ENCODE measurements at regions not wholly inside any gene's neighbourhood (a gene's known extent, or its start where the extent isn't known, plus 50 kb on each side); places are given as distances from the start of the nearest gene placed in this dataset.
A peak's percentile ranks its signal among the peaks of the same experiment; 100 is the strongest.
"Not testable (repeated sequence)": the region's sequence is repeated elsewhere in the genome, so short reads cannot be mapped to it uniquely, and the experiment has no call there.

- DNase-seq (ENCODE audit: low spot score), result no peak
Measured at GRCh38 chr7:46625032-46625431, 704.0 kb upstream of the IGFBP3 start.

DNA sequence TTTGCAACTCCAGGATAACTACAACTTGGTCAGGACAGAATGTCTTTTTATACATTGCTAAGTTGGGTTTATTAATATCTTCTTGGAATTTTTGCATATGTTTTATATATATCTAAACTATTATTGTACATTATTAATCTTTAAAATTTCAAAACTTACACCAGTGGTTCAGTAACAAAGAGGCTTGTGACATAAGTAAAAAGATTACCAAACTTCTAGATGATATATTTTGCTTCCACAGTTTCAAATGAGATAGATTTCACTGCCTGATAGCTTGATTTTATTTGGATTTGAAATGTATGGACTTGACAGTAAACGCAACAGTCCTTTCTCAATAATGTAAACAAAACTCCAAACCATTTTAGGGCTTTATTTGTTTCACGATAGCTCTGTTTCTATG lies 701.2 kb upstream of the IGFBP3 start:
- no peak for DNase-seq (ENCODE audit: low spot score)

DNA sequence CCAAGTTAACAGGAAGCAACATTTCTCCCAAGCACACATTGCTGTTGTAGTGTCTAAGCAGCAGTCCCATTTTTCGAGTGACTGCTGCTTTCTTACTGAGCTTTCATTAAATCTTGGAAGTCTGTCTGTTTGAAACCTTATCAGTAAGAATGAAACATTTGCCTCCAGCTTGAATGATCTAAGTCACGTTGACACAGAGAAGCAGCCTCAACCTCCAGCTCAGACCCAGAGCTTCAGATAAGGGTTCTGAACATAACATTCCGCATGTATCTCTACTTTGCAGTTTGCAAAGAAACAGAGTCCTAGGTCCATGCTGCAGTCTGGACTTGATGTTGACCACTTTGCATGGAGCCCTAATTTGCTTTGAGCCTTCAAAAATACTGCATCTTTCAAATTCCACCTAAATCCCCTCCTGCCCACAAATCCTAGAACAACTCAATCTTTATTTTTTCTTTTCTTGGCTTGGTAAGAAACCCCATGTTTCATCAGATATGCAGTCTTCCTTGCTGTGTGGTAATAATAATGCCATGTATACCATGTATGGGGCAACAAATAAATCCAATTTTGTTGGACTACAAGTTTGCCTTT lies 698.7 kb upstream of the IGFBP3 start:
- no peak for DNase-seq (ENCODE audit: low spot score)

DNA sequence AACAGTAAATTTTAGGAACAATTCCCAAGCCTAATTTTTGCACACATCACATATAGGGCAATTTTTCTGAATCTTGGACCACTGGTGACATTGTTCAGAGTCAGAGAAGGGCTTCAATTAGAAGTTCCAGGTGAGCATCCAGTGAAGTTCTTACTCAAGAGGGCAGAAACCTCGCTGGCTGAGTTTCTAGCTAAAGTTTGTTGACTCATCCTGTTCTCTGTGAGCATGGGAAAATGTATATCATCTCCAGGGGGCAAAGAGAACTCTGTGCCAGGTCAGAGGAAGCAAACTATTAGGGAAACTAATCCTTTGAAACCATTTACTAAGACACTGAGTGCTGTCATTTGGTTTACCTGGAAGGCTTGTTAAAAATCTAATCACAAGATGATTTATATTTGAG lies 695.6 kb upstream of the IGFBP3 start:
- no peak for DNase-seq (ENCODE audit: low spot score)

- DNase-seq (ENCODE audit: low spot score), result no peak
Measured at GRCh38 chr7:46613551-46613950, 692.5 kb upstream of the IGFBP3 start.

DNA sequence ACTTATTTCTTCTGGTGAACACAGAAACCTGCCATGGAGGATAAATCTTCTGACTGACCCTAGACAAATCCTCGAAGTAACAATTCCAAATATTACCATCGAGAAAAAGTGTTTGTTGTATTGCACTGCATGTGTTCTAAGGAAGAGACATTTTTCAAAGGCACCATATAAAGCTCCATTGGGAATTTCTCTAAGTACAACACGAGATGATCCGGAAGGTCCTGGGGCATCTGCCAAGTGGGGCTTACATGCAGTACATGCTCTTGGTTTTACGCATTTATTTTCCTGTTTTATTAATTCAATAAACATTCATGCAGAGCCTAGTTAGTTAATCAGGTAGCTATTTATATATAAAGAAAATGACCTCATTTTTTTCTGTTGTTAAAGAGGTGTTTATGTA lies 692.0 kb upstream of the IGFBP3 start:
- DNase-seq (ENCODE audit: low spot score), result no peak

DNA sequence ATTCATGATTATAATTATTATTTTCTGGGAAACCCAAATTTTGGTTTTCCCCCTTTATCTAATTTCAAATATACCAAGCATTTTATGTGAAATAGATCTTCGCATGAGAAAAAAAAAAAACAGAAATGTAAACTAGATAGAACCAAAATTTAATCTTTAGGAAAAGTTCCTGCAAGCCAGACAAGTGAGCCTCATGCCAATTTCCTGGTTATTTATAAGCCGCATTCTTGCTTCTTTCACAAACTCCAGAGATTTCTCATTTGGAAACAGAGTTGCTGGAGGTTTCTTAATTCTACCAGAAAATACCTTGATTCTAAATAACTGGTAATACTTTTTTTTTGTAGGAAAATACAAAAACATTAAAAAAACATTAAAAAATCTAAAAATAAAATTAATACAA lies 690.4 kb upstream of the IGFBP3 start:
- DNase-seq (ENCODE audit: low spot score), result no peak

- no peak for DNase-seq (ENCODE audit: low spot score)
Measured at GRCh38 chr7:46610746-46611145, 689.7 kb upstream of the IGFBP3 start.

GRCh38 chr7:46607176-46607575 lies 686.1 kb upstream of the IGFBP3 start:
- DNase-seq (ENCODE audit: low spot score), result no peak

DNA sequence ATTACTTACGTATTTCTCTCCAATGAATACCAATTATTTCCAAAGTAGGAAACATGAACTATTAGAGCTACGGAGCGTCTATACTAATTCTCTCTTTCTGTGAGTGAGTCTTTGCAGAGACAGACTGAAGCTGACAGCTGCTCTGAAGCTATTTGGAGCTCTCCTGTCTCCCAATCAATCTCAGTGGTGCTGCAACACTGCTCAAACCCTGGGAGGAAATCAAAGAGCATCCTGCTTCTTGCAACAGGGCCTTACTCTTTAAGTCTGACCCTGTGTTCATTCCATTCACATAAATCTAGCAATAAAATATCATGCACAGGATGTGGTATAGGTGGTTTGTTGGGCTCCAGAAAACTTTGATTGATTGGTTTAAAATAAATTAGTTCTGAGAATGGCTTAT lies 685.7 kb upstream of the IGFBP3 start:
- no peak for DNase-seq (ENCODE audit: low spot score)

DNA sequence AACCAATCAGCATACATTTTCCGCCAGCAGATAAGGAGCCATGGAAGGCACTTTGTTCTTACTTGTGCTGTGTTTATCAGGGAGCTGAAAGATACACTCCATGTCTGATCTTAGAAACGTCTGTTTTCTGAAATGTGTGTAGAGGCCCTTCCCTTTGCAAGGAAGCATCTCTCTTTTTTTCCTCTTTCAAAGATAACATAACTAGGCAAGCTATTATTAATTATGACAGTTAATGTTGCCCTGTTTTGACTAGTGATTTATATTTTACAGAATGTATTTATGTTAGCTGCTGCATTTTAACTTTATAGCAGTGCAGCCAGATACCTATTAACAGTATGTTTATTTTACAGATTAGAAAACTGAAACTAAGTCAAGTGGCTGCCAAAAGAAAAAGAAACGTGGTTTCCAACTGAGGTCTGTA lies 683.2 kb upstream of the IGFBP3 start:
- no peak for DNase-seq (ENCODE audit: low spot score)

DNA sequence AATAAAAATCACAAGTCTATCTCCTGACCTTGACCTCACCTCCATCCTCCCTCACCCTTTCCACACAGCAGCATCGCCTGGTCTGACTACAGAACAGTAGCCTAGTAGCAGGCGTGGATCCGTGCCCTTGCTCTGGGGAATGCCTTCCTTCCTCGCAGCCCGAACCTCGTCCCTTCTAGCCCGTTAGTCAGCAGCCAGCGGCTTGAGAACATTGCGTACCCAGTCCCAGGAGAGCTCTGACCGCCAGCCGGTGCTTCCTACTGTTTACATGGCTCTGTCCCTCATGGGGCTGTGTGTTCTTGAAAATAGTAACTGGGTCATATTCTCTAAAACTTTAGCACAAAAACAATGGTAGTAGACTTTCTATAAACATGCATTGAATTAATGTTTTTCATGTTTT lies 682.7 kb upstream of the IGFBP3 start:
- peak; percentile 87 for DNase-seq (ENCODE audit: low spot score)

DNA sequence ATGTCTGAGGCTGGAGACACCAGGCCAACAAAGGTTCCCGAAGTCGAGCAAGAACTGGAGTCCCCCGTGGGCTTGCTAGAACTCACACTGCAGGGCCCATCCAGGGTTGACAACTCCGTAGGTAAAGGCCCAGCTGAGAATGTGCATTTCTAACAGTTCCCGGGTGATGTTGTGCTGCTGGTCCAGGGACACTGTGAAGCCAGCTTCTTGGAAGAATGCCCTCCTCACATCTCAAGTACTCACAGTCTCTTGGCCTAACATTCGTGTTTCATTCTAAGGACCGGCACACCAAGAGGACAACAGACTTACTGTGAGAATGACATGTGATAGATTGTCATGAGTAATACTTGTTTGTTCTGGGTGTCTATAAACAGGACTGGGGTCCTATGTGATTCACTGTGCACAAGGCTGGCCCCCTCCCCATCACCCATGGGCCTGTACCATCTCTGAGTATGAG lies 682.3 kb upstream of the IGFBP3 start:
- DNase-seq (ENCODE audit: low spot score), result no peak

DNA sequence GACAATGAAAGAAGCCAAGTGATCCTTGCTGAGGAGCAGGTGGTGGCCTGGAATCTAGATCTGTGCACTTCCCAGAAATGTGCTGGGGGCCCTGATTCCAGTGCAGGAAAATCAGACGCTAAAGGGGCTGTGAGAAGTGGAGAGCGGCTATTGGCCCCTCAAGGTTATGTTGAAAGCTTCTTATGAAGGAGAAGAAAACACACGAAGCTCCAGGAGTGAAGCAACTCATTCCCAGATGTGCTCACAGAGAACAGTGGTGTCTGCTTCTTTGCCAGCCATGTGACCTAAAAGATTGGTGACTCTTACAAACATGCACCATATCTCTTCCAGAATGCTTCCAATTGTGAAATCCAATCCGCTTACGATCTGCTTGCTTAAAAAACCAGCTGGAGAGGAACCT lies 679.3 kb upstream of the IGFBP3 start:
- DNase-seq (ENCODE audit: low spot score), result peak; percentile 62

GRCh38 chr7:46594831-46595230 lies 673.8 kb upstream of the IGFBP3 start:
- DNase-seq (ENCODE audit: low spot score), result not testable (repeated sequence)

DNA sequence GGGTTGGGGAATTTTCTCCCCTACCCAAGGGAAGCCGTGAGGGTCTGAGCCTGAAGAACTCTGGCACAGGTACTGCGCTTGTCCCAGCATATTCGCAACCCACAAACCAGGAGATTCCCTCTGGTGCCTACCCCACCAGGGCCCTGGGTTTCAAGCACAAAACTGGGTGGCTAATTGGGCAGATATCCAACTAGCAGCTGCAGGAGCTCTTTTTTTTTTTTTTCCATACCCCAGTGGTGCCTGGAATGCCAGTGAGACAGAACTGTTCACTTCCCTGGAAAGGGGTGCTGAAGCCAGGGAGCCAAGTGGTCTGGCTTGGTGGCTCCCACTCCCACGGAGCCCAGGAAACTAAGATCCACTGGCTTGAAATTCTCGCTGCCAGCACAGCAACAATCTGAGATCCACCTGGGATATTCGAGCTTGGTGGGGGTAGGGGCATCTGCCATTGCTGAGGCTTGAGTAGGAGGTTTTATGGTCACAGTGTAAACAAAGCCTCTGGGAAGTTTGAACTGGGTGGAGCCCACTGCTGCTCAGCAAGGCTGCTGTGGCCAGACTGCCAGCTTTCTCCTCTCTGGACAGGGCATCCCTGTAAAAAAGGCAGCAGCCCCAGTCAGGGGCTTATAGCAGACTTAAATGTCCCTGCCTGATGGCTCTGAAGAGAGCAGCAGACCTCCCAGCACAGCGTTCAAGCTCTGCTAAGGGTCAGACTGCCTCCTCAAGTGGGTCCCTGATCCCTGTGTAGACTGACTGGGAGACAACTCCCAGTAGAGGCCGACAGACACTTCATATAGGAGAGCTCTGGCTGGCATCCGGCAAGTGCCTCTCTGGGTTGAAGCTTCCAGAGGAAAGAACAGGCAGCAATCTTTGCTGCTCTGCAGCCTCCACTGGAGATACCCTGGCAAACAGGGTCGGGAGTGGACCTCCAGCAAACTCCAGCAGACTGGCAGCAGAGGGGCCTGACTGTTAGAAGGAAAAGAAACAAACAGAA lies 670.1 kb upstream of the IGFBP3 start:
- not testable (repeated sequence) for DNase-seq (ENCODE audit: low spot score)

DNA sequence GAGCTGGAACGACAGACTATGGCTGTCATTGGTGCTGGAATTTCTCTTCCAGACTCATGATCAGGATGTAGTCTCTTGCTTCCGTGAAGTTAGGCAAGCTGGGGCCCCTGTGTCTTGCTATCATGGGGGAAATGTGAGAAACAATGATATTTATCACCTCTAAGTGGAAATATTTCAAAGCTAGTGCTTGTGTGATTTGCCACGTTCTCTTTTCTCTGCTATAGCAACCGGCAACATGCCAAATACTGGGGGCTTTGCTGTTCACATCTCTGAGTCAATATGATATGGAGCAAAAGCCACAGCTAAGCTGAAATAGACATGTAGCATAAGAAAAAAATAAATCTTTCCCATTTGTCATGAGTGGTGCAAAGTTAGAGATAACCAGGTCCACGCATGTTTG lies 668.2 kb upstream of the IGFBP3 start:
- no peak for DNase-seq (ENCODE audit: low spot score)

GRCh38 chr7:46586406-46586805 lies 665.3 kb upstream of the IGFBP3 start:
- peak; percentile 20 for DNase-seq (ENCODE audit: low spot score)

DNA sequence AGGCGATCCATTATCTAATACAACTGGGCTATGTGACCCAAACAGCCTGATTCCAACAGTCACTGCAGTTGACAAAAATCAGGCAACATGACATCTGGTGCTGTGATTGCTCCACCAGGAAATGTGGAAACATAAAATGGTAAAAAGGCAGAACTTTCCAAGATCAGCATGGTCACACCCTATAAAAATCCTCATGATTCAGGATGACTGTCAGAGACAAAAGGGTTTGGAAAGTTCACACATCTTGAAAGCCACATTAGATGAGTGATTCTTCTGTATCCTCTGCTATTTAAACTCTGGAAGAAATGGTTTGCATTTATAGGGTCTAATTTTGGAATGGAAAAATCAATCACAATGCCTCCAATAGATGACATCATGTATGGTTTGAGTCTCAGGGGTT lies 662.6 kb upstream of the IGFBP3 start:
- DNase-seq (ENCODE audit: low spot score), result peak; percentile 71

DNA sequence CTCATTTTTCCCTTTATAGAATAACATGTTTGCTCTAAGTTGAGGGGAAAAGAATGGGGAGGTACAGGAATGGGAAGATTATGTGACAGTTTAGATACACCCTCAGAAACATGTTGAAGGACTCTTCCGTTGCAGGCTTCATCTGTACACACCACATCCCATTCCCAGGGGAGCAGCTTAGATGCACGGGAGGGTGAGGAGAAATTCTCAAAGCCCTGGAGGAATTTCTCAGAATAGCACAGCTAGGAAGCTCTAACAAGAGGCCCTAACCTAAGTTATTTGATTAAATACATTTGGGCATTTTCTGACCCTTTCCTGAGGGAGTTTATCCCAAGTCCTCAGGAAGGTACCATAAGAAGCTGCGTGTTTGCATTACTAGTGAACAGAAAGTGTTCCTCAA lies 660.2 kb upstream of the IGFBP3 start:
- no peak for DNase-seq (ENCODE audit: low spot score)

- DNase-seq (ENCODE audit: low spot score), result no peak
Measured at GRCh38 chr7:46580766-46581165, 659.7 kb upstream of the IGFBP3 start.

GRCh38 chr7:46577394-46577793 lies 656.3 kb upstream of the IGFBP3 start:
- no peak for DNase-seq (ENCODE audit: low spot score)

DNA sequence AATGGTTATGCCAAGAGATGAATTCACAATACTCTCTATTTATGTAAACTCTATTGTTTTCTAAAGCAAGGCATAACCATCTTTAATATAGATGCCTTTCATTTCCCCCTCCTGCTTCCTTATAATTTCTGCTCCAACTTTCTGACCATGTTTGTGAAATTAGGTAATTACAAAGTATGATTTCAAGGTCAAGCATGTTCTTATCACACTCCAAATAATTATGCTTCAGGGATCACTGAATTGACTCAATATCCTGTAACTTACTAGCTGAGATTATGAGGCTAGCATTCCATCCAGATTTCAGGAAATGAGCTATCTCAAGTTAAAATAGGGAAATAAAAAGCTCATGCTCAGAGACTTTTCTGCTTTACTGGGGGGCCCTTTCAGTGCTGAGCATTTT lies 655.9 kb upstream of the IGFBP3 start:
- DNase-seq (ENCODE audit: low spot score), result no peak
